HCT116 (cell line): ENCODE measurements at regions not wholly inside any gene's neighbourhood (a gene's known extent, or its start where the extent isn't known, plus 50 kb on each side); places are given as distances from the start of the nearest gene placed in this dataset.

Source experiments
- ATAC-seq: fragments of 200-7000 bp; cut with Tn5 transposase; 2 replicates; pipeline ENCODE4 v1.9.1; 2020; ENCODE audit warnings: mild to moderate bottlenecking, moderate library complexity
- BruUV-seq: library from RNA; stranded (reverse); fragments of 400-500 nt; replicated peaks from 2 replicates; lab custom pipeline; 2021; lab: Mats Ljungman, UMichigan
- CTCF ChIA-PET: fragments of 300-600 bp; sonication (Branson Sonifier 250); formaldehyde crosslinking; loops from one replicate; lab custom pipeline; 2021; ENCODE audit warnings: antibody characterized with exemption; lab: Charles Lee
- POLR2A ChIA-PET: fragments of 300-600, 350-600 bp; sonication (Branson Sonifier 250); formaldehyde crosslinking; loops from one replicate; lab custom pipeline; 2021; ENCODE audit warnings: antibody characterized with exemption; lab: Charles Lee
- RAD21 ChIA-PET, 2 experiments: fragments of 300-600 bp; sonication (Branson Sonifier 250); formaldehyde crosslinking; loops; one replicate each; lab custom pipeline; 2023; ENCODE audit warnings: low total read pairs in 2 of 2; ENCODE audit not compliant: uncharacterized antibody in 2 of 2, unreplicated experiment in 2 of 2, low non-redundant PET in 1 of 2; lab: Charles Lee
- DNase-seq: peaks from one replicate; pipeline ENCODE4 v3.0.0-alpha.2; 2010; ENCODE audit warnings: low read depth, low spot score
- H2AFZ ChIP-seq: fragments of 200-600 bp; shearing (Covaris generic), sonication (generic); 2 replicates; pipeline ENCODE4 v1.6.1; 2017; ENCODE audit warnings: low read depth, mixed run types, mixed read lengths, antibody characterized with exemption, low read length; ENCODE audit not compliant: poor library complexity, severe bottlenecking
- H3K27ac ChIP-seq: 2 replicates; pipeline ENCODE4 v1.5.1; 2012; ENCODE audit warnings: low read depth, low read length
- H3K27me3 ChIP-seq: fragments of 200-600 bp; sonication (generic); 2 replicates; pipeline ENCODE4 v1.6.1; 2016; ENCODE audit warnings: mixed run types, low read length, mixed read lengths; ENCODE audit not compliant: insufficient read depth
- H3K36me3 ChIP-seq, 2 experiments: fragments of 200-500 bp in 1 of 2; fragments of 200-600 bp in 1 of 2; sonication (Bioruptor generic) in 1 of 2; sonication (generic) in 1 of 2; 2 replicates each; pipeline versions ENCODE4 v1.5.1 to v1.6.1; 2014 to 2016; ENCODE audit warnings: low read length in 2 of 2, inconsistent platforms in 1 of 2, mixed read lengths in 1 of 2, mixed run types in 1 of 2; ENCODE audit not compliant: insufficient read depth in 2 of 2, control insufficient read depth in 1 of 2
- H3K4me1 ChIP-seq, 2 experiments: fragments of 200-600 bp in 1 of 2; sonication (generic) in 1 of 2; 2 replicates each; pipeline versions ENCODE4 v1.5.1 to v1.6.1; 2012 to 2017; ENCODE audit warnings: low read length in 2 of 2, inconsistent platforms in 1 of 2, mild to moderate bottlenecking in 1 of 2, mixed read lengths in 1 of 2, mixed run types in 1 of 2, moderate library complexity in 1 of 2; ENCODE audit not compliant: insufficient read depth in 2 of 2, control insufficient read depth in 1 of 2
- H3K4me2 ChIP-seq: fragments of 200-600 bp; sonication (generic); 2 replicates; pipeline ENCODE4 v1.6.1; 2017; ENCODE audit warnings: mixed run types, low read length, mixed read lengths
- H3K4me3 ChIP-seq, 2 experiments: fragments of 200-600 bp in 1 of 2; sonication (generic) in 1 of 2; replicated peaks in 1 of 2; 2 replicates each; pipeline ENCODE4 v1.5.1; 2011 to 2016; ENCODE audit warnings: low read length in 2 of 2, control low read depth in 1 of 2, low read depth in 1 of 2, mild to moderate bottlenecking in 1 of 2, mixed read lengths in 1 of 2, mixed run types in 1 of 2
- H3K79me2 ChIP-seq: fragments of 200-600 bp; sonication (generic); 2 replicates; pipeline ENCODE4 v1.6.1; 2017; ENCODE audit warnings: mild to moderate bottlenecking, mixed run types, low read length, moderate library complexity, mixed read lengths; ENCODE audit not compliant: insufficient read depth
- H3K9ac ChIP-seq: fragments of 200-600 bp; sonication (generic); 2 replicates; pipeline ENCODE4 v1.6.1; 2016; ENCODE audit warnings: low read length, mixed read lengths
- H3K9me2 ChIP-seq: fragments of 200-600 bp; sonication (generic), shearing (Covaris generic); 2 replicates; pipeline ENCODE4 v1.6.1; 2017; ENCODE audit warnings: mixed run types, mild to moderate bottlenecking, moderate library complexity; ENCODE audit not compliant: insufficient read depth
- H3K9me3 ChIP-seq, 2 experiments: fragments of 200-500 bp in 1 of 2; fragments of 200-600 bp in 1 of 2; sonication (Bioruptor generic) in 1 of 2; sonication (generic) in 1 of 2; 2 replicates each; pipeline ENCODE4 v1.6.1; 2014 to 2017; ENCODE audit warnings: low read length in 2 of 2, mixed read lengths in 2 of 2, inconsistent platforms in 1 of 2, low read depth in 1 of 2, mild to moderate bottlenecking in 1 of 2, mixed run types in 1 of 2, moderate library complexity in 1 of 2; ENCODE audit not compliant: control insufficient read depth in 1 of 2, insufficient read depth in 1 of 2
- H4K20me1 ChIP-seq: fragments of 200-600 bp; sonication (generic), shearing (Covaris generic); 2 replicates; pipeline ENCODE4 v1.6.1; 2017; ENCODE audit warnings: mixed run types, mild to moderate bottlenecking, moderate library complexity; ENCODE audit not compliant: insufficient read depth
- CEBPB ChIP-seq: IDR thresholded peaks from 2 replicates; pipeline ENCODE4 v1.6.1; 2012; ENCODE audit warnings: low read depth
- EGR1 ChIP-seq: IDR thresholded peaks from 2 replicates; pipeline ENCODE4 v1.6.1; 2012; ENCODE audit warnings: low read depth
- EZH2phosphoT487 ChIP-seq: fragments of 200-600 bp; IDR thresholded peaks from 2 replicates; pipeline ENCODE4 v1.6.1; 2018; ENCODE audit warnings: antibody characterized with exemption, borderline replicate concordance
- FOSL1 ChIP-seq: IDR thresholded peaks from 2 replicates; pipeline ENCODE4 v1.6.1; 2012; ENCODE audit warnings: low read depth
- JUND ChIP-seq: IDR thresholded peaks from 2 replicates; pipeline ENCODE4 v1.6.1; 2012
- POLR2A ChIP-seq: IDR thresholded peaks from 2 replicates; pipeline ENCODE4 v1.7.0; 2011; ENCODE audit warnings: borderline replicate concordance; ENCODE audit not compliant: insufficient read depth, insufficient read length; ENCODE audit errors: extremely low read depth
- POLR2AphosphoS5 ChIP-seq: IDR thresholded peaks from 2 replicates; pipeline ENCODE4 v1.6.1; 2011; ENCODE audit warnings: mild to moderate bottlenecking, low read depth, low read length, moderate library complexity
- SIN3A ChIP-seq: IDR thresholded peaks from 2 replicates; pipeline ENCODE4 v1.6.1; 2012; ENCODE audit warnings: low read depth
- SRF ChIP-seq: IDR thresholded peaks from 2 replicates; pipeline ENCODE4 v1.6.1; 2012; ENCODE audit warnings: low read depth
- TCF7L2 ChIP-seq: IDR thresholded peaks from 2 replicates; pipeline ENCODE4 v1.7.0; 2011; ENCODE audit warnings: borderline replicate concordance, inconsistent platforms; ENCODE audit not compliant: insufficient read depth, insufficient read length; ENCODE audit errors: extremely low read depth
- YY1 ChIP-seq: IDR thresholded peaks from 2 replicates; pipeline ENCODE4 v1.6.1; 2011; ENCODE audit warnings: low read length, low read depth, moderate library complexity, mild to moderate bottlenecking; ENCODE audit not compliant: insufficient replicate concordance; ENCODE audit errors: extremely low read depth
- ZNF274 ChIP-seq: fragments of 200-500 bp; sonication (Bioruptor generic); IDR thresholded peaks from 2 replicates; pipeline ENCODE4 v1.6.1; 2014; ENCODE audit warnings: mild to moderate bottlenecking, low read depth, low read length, inconsistent platforms
- intact Hi-C: fragments of 100-400 bp; cut with micrococcal nuclease; formaldehyde crosslinking; loops from 2 replicates; pipeline ENCODE4 v1.10.0; 2022
- TF ChIP-seq, protein P1 (sequence below): IDR thresholded peaks from 2 replicates; pipeline ENCODE4 v1.6.1; 2012; ENCODE audit warnings: low read depth
- TF ChIP-seq, protein P2 (sequence below): IDR thresholded peaks from 2 replicates; pipeline ENCODE4 v1.6.1; 2012
- TF ChIP-seq, protein P3 (sequence below): IDR thresholded peaks from 2 replicates; pipeline ENCODE4 v1.6.1; 2011; ENCODE audit warnings: mild to moderate bottlenecking, low read length, moderate library complexity; ENCODE audit not compliant: insufficient replicate concordance; ENCODE audit errors: extremely low read depth
- TF ChIP-seq, protein P4 (sequence below), 3 experiments: fragments of 200-600 bp in 1 of 3; sonication (generic) in 1 of 3; IDR thresholded peaks in 2 of 3; conservative IDR thresholded peaks in 1 of 3; 2 replicates each; pipeline ENCODE4 v1.5.1; 2012 to 2017; ENCODE audit warnings: low read depth in 2 of 3, low read length in 2 of 3, antibody characterized with exemption in 1 of 3, borderline replicate concordance in 1 of 3, control low read depth in 1 of 3, mild to moderate bottlenecking in 1 of 3, mixed read lengths in 1 of 3, mixed run types in 1 of 3, moderate library complexity in 1 of 3; ENCODE audit not compliant: insufficient read depth in 1 of 3

DNA sequence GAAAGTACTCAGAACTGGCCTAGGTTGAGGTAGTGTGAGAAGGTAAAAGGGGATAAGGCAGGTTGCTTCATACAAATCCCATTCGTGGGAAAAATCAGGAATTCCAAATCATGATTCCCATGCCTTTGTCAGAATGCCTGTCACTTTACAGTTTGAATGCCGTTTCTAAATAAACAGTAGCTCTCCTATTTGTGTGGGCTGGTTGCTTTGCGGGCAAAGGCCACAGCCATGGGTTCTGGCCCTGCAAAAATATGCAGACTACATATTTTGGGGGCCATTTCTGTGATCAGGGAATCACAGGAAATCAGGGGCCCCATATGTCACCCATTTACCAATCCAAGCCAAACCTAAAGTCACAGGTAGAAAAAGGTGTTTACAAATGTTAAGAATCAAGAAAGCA, 161.3 kb upstream of the BMP4 start:
- H3K4me1 ChIP-seq, result peaks cover 3 to 19% of the 10 kb centered on the region in 2 experiments; a peak in 2 of 4 replicates
- H3K27me3 ChIP-seq, result no peaks in the 10 kb centered on the region
- no TSS peak for BruUV-seq
- intact Hi-C loops, result no loop called here
- H3K79me2 ChIP-seq, result no peaks in the 10 kb centered on the region
- no peak for TF ChIP-seq TCF7L2
- TF ChIP-seq, protein P1, sequence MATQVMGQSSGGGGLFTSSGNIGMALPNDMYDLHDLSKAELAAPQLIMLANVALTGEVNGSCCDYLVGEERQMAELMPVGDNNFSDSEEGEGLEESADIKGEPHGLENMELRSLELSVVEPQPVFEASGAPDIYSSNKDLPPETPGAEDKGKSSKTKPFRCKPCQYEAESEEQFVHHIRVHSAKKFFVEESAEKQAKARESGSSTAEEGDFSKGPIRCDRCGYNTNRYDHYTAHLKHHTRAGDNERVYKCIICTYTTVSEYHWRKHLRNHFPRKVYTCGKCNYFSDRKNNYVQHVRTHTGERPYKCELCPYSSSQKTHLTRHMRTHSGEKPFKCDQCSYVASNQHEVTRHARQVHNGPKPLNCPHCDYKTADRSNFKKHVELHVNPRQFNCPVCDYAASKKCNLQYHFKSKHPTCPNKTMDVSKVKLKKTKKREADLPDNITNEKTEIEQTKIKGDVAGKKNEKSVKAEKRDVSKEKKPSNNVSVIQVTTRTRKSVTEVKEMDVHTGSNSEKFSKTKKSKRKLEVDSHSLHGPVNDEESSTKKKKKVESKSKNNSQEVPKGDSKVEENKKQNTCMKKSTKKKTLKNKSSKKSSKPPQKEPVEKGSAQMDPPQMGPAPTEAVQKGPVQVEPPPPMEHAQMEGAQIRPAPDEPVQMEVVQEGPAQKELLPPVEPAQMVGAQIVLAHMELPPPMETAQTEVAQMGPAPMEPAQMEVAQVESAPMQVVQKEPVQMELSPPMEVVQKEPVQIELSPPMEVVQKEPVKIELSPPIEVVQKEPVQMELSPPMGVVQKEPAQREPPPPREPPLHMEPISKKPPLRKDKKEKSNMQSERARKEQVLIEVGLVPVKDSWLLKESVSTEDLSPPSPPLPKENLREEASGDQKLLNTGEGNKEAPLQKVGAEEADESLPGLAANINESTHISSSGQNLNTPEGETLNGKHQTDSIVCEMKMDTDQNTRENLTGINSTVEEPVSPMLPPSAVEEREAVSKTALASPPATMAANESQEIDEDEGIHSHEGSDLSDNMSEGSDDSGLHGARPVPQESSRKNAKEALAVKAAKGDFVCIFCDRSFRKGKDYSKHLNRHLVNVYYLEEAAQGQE, result no peak
- TF ChIP-seq SIN3A, result no peak
- TF ChIP-seq, protein P2, sequence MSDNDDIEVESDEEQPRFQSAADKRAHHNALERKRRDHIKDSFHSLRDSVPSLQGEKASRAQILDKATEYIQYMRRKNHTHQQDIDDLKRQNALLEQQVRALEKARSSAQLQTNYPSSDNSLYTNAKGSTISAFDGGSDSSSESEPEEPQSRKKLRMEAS, result no peak
- TF ChIP-seq CEBPB, result no peak
- no peak for TF ChIP-seq EGR1
- TF ChIP-seq EZH2phosphoT487, result no peak
- no peak for TF ChIP-seq POLR2AphosphoS5
- TF ChIP-seq, protein P3, sequence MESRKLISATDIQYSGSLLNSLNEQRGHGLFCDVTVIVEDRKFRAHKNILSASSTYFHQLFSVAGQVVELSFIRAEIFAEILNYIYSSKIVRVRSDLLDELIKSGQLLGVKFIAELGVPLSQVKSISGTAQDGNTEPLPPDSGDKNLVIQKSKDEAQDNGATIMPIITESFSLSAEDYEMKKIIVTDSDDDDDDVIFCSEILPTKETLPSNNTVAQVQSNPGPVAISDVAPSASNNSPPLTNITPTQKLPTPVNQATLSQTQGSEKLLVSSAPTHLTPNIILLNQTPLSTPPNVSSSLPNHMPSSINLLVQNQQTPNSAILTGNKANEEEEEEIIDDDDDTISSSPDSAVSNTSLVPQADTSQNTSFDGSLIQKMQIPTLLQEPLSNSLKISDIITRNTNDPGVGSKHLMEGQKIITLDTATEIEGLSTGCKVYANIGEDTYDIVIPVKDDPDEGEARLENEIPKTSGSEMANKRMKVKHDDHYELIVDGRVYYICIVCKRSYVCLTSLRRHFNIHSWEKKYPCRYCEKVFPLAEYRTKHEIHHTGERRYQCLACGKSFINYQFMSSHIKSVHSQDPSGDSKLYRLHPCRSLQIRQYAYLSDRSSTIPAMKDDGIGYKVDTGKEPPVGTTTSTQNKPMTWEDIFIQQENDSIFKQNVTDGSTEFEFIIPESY, result no peak
- no peak for TF ChIP-seq SRF
- TF ChIP-seq FOSL1, result no peak
- no peak for TF ChIP-seq YY1
- TF ChIP-seq, protein P4, sequence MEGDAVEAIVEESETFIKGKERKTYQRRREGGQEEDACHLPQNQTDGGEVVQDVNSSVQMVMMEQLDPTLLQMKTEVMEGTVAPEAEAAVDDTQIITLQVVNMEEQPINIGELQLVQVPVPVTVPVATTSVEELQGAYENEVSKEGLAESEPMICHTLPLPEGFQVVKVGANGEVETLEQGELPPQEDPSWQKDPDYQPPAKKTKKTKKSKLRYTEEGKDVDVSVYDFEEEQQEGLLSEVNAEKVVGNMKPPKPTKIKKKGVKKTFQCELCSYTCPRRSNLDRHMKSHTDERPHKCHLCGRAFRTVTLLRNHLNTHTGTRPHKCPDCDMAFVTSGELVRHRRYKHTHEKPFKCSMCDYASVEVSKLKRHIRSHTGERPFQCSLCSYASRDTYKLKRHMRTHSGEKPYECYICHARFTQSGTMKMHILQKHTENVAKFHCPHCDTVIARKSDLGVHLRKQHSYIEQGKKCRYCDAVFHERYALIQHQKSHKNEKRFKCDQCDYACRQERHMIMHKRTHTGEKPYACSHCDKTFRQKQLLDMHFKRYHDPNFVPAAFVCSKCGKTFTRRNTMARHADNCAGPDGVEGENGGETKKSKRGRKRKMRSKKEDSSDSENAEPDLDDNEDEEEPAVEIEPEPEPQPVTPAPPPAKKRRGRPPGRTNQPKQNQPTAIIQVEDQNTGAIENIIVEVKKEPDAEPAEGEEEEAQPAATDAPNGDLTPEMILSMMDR (IDR thresholded peaks at IDR 0.05 in 2 of 3, conservative IDR thresholded peaks at IDR 0.05 in 1 of 3; ENCODE audit: borderline replicate concordance in 1 of 3, insufficient read depth in 1 of 3, low read depth in 2 of 3, low read length in 2 of 3), result no peak
- no peak for TF ChIP-seq POLR2A
- no peak for TF ChIP-seq ZNF274
- no peak for TF ChIP-seq JUND
- ATAC-seq (no peak), DNase-seq (no peak)
- no peaks in the 10 kb centered on the region for H3K9me3 ChIP-seq
- no peaks in the 10 kb centered on the region for H4K20me1 ChIP-seq
- H3K9me2 ChIP-seq, result no peaks in the 10 kb centered on the region
- H3K4me2 ChIP-seq, result no peak overlapping the region
- no peak overlapping the region for H2AFZ ChIP-seq
- H3K9ac ChIP-seq, result no peak overlapping the region
- H3K4me3 ChIP-seq, result no peak overlapping the region
- H3K27ac ChIP-seq, result peak overlapping the region; percentile 19; the same call in 1 of the 2 replicates
- ChIA-PET CTCF (no interaction called here), RAD21 (no interaction called here), POLR2A (no interaction called here)
- no peaks in the 10 kb centered on the region for H3K36me3 ChIP-seq
